Skeletal muscle satellite cell (primary cell): ENCODE measurements at regions not wholly inside any gene's neighbourhood (a gene's known extent, or its start where the extent isn't known, plus 50 kb on each side); places are given as distances from the start of the nearest gene placed in this dataset.

ENCODE experiments used
- H3K27me3 ChIP-seq: 2 replicates; pipeline ENCODE4 v1.7.0; 2013; ENCODE audit warnings: low read length; ENCODE audit not compliant: control insufficient read depth, insufficient read depth
- H3K36me3 ChIP-seq: 2 replicates; pipeline ENCODE4 v1.7.0; 2013; ENCODE audit warnings: mild to moderate bottlenecking, control low read depth, low read length; ENCODE audit not compliant: insufficient read depth
- H3K4me1 ChIP-seq: 2 replicates; pipeline ENCODE4 v1.7.0; 2013; ENCODE audit warnings: low read length; ENCODE audit not compliant: control insufficient read depth, insufficient read depth
- H3K4me2 ChIP-seq: 2 replicates; pipeline ENCODE4 v1.7.0; 2013; ENCODE audit warnings: mild to moderate bottlenecking, low read length
- H3K4me3 ChIP-seq: 2 replicates; pipeline ENCODE4 v1.7.0; 2013; ENCODE audit warnings: low read length
- H3K9ac ChIP-seq: 2 replicates; pipeline ENCODE4 v1.7.0; 2013; ENCODE audit warnings: mild to moderate bottlenecking, low read depth, low read length, moderate library complexity
- H3K9me3 ChIP-seq: replicated peaks from 2 replicates; pipeline ENCODE4 v1.7.0; 2013; ENCODE audit warnings: mild to moderate bottlenecking, control low read depth, low read length

- Histone ChIP-seq H3K4me3 (no peak overlapping the region), H3K4me2 (no peak overlapping the region), H3K9me3 (no peaks in the 10 kb centered on the region)
Observed at GRCh38 chr15:92524874-92525565, 130.6 kb downstream of the FAM174B start.

DNA sequence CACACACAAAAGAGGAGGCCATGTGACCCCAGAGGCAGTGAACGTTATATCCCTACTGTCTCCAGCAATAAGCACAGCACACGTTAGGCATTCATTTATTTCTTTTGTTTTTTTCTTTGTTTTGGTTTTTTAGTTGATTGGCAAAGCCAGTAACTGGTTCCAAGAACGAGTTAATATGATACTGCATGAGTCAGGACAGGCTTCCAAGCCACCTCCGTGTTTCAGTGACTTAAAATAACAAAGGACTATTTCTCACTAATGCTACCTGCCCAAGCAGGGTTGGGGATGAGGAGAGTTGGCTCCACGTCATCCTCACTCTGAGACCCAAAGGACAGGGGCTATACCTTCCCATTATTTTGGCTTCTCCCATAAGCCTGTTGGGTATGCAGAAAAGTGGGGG is 130.5 kb downstream of the ST8SIA2 start:
- Histone ChIP-seq H3K9me3 (no peaks in the 10 kb centered on the region), H3K9ac (no peak overlapping the region)

More at GRCh38 chr15:92524874-92525565, 130.6 kb downstream of the FAM174B start:
- Histone ChIP-seq H3K4me1 (no peaks in the 10 kb centered on the region), H3K9ac (no peak overlapping the region), H3K27me3 (no peaks in the 10 kb centered on the region), H3K36me3 (no peaks in the 10 kb centered on the region)

DNA sequence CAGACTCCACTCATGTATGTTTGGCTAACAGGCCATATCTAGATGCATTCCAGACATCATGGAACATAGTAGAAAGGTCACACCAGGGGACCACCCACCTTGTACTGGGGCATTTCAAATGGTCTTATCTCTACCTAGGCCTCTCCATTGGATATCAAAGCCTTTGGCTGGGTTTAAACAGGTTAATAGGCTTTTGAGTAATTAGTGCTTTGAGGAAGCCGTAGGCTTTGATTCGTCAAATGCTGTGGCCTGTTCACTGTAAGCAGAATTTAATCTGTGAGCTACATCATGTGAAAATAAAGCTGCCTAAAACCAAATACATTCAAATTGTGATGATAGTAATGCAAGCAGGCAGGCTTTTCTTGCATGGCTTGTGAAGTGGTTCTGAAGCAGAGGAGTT is 129.5 kb downstream of the ST8SIA2 start:
- no peaks in the 10 kb centered on the region for H3K27me3 ChIP-seq
- H3K36me3 ChIP-seq: no peaks in the 10 kb centered on the region
- H3K4me1 ChIP-seq: no peaks in the 10 kb centered on the region
- no peaks in the 10 kb centered on the region for H3K9me3 ChIP-seq
- H3K4me2 ChIP-seq: no peak overlapping the region
- no peak overlapping the region for H3K4me3 ChIP-seq
- no peak overlapping the region for H3K9ac ChIP-seq

More for the DNA sequence above, 130.5 kb downstream of the ST8SIA2 start:
- Histone ChIP-seq H3K36me3 (no peaks in the 10 kb centered on the region), H3K4me3 (no peak overlapping the region), H3K4me2 (no peak overlapping the region), H3K4me1 (no peaks in the 10 kb centered on the region), H3K27me3 (no peaks in the 10 kb centered on the region)

GRCh38 chr15:92521624-92522008 is 127.9 kb downstream of the ST8SIA2 start:
- Histone ChIP-seq H3K27me3 (no peaks in the 10 kb centered on the region), H3K4me3 (no peak overlapping the region), H3K36me3 (no peaks in the 10 kb centered on the region), H3K4me2 (no peak overlapping the region), H3K4me1 (no peaks in the 10 kb centered on the region), H3K9ac (no peak overlapping the region), H3K9me3 (no peaks in the 10 kb centered on the region)

DNA sequence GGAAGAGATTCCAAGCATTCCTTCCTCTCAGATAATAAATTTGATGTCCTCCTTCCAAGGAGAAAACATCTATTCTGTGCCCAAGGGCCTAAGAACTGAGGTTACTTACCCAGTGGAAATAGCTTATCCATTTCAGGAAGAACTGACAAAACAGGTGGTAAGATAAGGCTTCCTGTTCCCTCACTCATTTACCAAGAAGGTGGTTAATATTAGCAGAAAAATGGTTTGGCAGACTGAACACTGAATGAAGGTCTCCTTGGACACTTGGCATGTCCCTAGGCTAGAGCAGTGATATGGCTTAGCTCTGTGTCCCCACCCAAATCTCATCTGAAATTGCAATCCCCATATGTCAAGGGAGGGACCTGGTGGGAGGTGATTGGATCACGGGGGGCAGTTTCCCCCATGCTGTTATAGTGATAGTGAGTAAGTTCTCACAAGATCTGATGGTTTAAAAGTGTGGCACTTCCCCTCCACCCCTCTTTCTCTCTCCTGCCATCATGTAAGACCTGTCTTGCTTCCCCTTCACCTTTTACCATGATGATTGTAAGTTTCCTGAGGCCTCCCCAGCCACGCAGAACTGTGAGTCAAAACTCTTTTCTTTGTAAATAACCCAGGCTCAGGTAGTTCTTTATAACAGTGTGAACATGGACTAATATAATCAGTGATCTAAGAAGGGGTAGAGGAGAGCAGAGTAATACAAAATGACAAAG is 127.4 kb downstream of the ST8SIA2 start:
- Histone ChIP-seq H3K9me3 (no peaks in the 10 kb centered on the region), H3K9ac (no peak overlapping the region), H3K36me3 (no peaks in the 10 kb centered on the region), H3K4me3 (no peak overlapping the region), H3K4me1 (no peaks in the 10 kb centered on the region), H3K4me2 (no peak overlapping the region), H3K27me3 (no peaks in the 10 kb centered on the region)

- no peak overlapping the region for H3K4me3 ChIP-seq
- H3K9ac ChIP-seq: no peak overlapping the region
- no peaks in the 10 kb centered on the region for H3K27me3 ChIP-seq
- no peaks in the 10 kb centered on the region for H3K36me3 ChIP-seq
- H3K9me3 ChIP-seq: no peaks in the 10 kb centered on the region
- no peak overlapping the region for H3K4me2 ChIP-seq
- H3K4me1 ChIP-seq: no peaks in the 10 kb centered on the region
Observed at GRCh38 chr15:92519709-92520108, 126.0 kb downstream of the ST8SIA2 start.
